ENCODE measurements at regions not wholly inside any gene's neighbourhood (a gene's known extent, or its start where the extent isn't known, plus 50 kb on each side); places are given as distances from the start of the nearest gene placed in this dataset.

GRCh38 chrX:94524867-94525266 lies 850.9 kb downstream of the FAM133A start:
- Histone ChIP-seq H3K4me3 (ENCODE audit: low read depth, low read length) (no peak overlapping the region), H3K27me3 (replicated peaks) (no peaks in the 10 kb centered on the region), H3K36me3 (replicated peaks) (no peaks in the 10 kb centered on the region), H3K27ac (no peak overlapping the region)
- DNase-seq, result no peak
- in situ Hi-C loops (cut with HindIII; ENCODE audit: low pct_ligation_motif_present, low sequenced_read_pairs), result no loop called here
- TF ChIP-seq CTCF (IDR thresholded peaks at IDR 0.05; ENCODE audit: low read depth, low read length, missing control alignments), result peak; percentile 8

- no peak for TF ChIP-seq CTCF (IDR thresholded peaks at IDR 0.05; ENCODE audit: low read depth, low read length, missing control alignments)
- H3K27me3 ChIP-seq (replicated peaks), result no peaks in the 10 kb centered on the region
- no peak overlapping the region for H3K4me3 ChIP-seq (ENCODE audit: low read depth, low read length)
- H3K36me3 ChIP-seq (replicated peaks), result no peaks in the 10 kb centered on the region
- in situ Hi-C loops (cut with HindIII; ENCODE audit: low pct_ligation_motif_present, low sequenced_read_pairs), result no loop called here
- DNase-seq, result no peak
- H3K27ac ChIP-seq, result no peak overlapping the region
Observed at GRCh38 chrX:94545722-94546121, 871.7 kb downstream of the FAM133A start.

GRCh38 chrX:94551831-94552230 lies 877.8 kb downstream of the FAM133A start:
- Histone ChIP-seq H3K36me3 (replicated peaks) (no peaks in the 10 kb centered on the region), H3K27ac (no peak overlapping the region), H3K4me3 (ENCODE audit: low read depth, low read length) (no peak overlapping the region), H3K27me3 (replicated peaks) (no peaks in the 10 kb centered on the region)
- in situ Hi-C loops (cut with HindIII; ENCODE audit: low pct_ligation_motif_present, low sequenced_read_pairs), result no loop called here
- DNase-seq, result no peak
- TF ChIP-seq CTCF (IDR thresholded peaks at IDR 0.05; ENCODE audit: low read depth, low read length, missing control alignments), result no peak

GRCh38 chrX:94560930-94561329 lies 886.9 kb downstream of the FAM133A start:
- no peak for TF ChIP-seq CTCF (IDR thresholded peaks at IDR 0.05; ENCODE audit: low read depth, low read length, missing control alignments)
- no peaks in the 10 kb centered on the region for H3K36me3 ChIP-seq (replicated peaks)
- no peak overlapping the region for H3K27ac ChIP-seq
- in situ Hi-C loops (cut with HindIII; ENCODE audit: low pct_ligation_motif_present, low sequenced_read_pairs), result no loop called here
- no peaks in the 10 kb centered on the region for H3K27me3 ChIP-seq (replicated peaks)
- no peak for DNase-seq
- no peak overlapping the region for H3K4me3 ChIP-seq (ENCODE audit: low read depth, low read length)

- Histone ChIP-seq H3K27me3 (replicated peaks) (no peaks in the 10 kb centered on the region), H3K27ac (no peak overlapping the region), H3K36me3 (replicated peaks) (no peaks in the 10 kb centered on the region), H3K4me3 (ENCODE audit: low read depth, low read length) (no peak overlapping the region)
- DNase-seq, result no peak
- no peak for TF ChIP-seq CTCF (IDR thresholded peaks at IDR 0.05; ENCODE audit: low read depth, low read length, missing control alignments)
- in situ Hi-C loops (cut with HindIII; ENCODE audit: low pct_ligation_motif_present, low sequenced_read_pairs), result no loop called here
Observed at GRCh38 chrX:94576367-94577004, 902.5 kb downstream of the FAM133A start.

GRCh38 chrX:94600077-94600476 lies 926.1 kb downstream of the FAM133A start:
- in situ Hi-C loops (cut with HindIII; ENCODE audit: low pct_ligation_motif_present, low sequenced_read_pairs), result no loop called here
- Histone ChIP-seq H3K36me3 (replicated peaks) (no peaks in the 10 kb centered on the region), H3K27ac (no peak overlapping the region), H3K27me3 (replicated peaks) (no peaks in the 10 kb centered on the region), H3K4me3 (ENCODE audit: low read depth, low read length) (no peak overlapping the region)
- no peak for DNase-seq
- no peak for TF ChIP-seq CTCF (IDR thresholded peaks at IDR 0.05; ENCODE audit: low read depth, low read length, missing control alignments)
